IPS DF 19.7 (cell line): ENCODE measurements at regions not wholly inside any gene's neighbourhood (a gene's known extent, or its start where the extent isn't known, plus 50 kb on each side); places are given as distances from the start of the nearest gene placed in this dataset.

Source experiments
- DNase-seq: peaks from one replicate; pipeline ENCODE4 v3.0.0-alpha.2; 2013; ENCODE audit warnings: low read depth, low spot score

DNA sequence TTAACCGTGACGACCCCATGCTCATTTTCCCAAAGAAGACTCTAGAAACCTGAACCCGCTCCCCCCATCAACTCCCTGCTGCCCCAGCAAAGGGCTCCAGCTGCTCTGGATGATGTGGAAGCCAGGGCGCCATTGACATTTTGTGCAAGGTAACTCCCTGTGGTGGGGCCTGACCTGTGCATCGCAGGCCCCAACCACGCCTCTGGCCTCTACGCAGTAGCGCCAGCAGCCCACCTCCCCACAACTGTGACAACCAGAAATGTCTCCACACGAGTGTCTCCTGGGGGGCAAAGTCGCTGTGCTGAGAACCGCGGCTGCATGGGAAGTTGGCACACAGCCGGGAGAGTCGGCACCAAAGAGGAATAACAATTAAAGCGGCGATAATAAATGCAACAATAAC is 86.9 kb upstream of the PRR5 start:
- DNase-seq = no peak

DNA sequence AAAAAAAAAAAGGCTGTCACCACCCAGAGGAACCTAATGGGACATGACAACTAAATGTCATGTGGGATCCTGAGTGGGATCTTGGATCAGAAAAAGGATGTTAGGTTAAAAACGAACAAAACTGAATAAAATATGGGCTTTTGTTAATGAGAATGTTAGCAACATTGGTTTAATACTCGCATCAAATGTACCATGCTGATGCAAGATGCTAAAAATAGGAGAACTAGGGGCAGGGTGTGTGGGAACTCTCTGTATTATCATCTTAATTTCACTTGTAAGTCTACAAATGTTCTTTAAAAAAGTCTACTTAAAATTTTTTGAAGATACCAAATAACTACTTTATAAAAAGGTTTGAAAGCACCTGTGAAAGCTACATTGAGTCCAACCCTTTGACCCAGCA is 88.8 kb upstream of the PRR5 start:
- DNase-seq = no peak

DNA sequence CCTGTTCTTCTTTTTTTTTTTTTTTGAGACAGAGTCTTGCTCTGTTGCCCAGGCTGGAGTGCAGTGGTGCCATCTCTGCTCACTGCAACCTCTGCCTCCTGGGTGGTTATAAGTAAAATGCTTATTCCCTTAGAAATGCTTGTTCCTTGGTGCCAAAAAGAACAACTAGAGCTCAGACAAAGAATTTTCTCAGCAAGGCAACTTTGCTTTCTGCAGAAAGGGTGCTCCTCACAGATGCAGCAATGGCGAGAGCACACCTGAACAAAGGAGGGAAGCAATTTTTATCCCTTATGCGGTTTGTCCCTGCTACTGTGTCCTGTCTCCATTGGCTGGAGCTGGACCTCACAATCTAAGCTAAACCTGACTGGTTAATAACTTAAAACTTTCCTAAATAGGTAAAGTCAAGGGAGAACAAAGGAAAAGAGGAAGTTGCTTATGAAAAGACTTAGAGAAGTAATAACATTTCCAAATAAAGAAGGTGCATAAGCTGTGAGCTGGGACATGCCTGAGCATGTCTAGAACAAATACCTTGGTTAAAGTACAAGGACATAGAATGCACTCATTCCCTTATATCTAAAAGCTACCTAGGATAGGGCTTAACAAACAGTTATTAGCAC is 90.0 kb upstream of the PRR5 start:
- DNase-seq = no peak

DNA sequence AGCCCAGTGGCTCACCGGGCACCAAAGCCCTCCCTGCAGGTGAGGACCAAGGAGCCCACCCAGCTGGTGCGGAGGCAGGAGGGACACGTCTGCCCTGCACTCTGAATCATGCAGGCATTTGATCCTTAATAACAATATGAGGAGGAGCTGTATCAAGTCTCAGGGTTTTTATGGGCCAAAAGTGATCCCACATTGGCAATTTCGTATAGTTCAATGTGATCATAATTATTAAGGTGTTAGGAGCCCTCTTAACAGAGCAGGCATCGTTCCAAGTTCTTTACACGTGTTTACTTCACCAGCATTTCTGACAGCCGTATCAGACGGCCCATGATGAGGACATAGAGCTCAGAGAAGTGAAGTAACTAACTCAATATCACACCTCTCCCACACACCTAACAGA is 91.9 kb upstream of the PRR5 start:
- DNase-seq = no peak

DNA sequence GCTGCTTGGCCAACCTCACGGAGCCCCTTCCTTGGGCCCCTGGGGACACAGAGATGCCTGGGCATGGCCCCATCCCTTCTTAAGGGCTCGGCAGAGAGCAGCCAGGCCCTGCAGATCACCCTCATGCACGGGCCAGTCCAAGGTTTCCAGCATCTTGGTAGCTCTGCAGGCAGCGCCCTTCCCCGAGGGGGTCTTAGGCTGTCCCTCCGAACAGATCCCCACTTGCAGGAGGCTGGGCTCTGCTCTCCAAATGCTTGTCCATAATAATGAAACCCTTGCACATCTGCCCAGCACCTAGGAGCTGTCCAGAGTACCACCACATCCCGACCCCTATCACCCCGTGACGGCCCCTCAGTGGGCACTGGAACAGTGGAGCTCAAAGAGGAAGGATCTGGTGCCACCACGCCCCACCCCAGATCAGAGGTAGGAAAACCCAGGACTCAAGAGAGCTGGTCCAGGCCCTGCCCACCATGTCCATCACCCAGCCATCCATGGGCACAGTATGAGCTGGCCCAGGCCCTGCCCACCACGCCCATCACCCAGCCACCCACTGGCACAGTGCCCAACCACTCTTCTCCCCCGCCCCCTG is 92.5 kb upstream of the PRR5 start:
- no peak for DNase-seq

DNA sequence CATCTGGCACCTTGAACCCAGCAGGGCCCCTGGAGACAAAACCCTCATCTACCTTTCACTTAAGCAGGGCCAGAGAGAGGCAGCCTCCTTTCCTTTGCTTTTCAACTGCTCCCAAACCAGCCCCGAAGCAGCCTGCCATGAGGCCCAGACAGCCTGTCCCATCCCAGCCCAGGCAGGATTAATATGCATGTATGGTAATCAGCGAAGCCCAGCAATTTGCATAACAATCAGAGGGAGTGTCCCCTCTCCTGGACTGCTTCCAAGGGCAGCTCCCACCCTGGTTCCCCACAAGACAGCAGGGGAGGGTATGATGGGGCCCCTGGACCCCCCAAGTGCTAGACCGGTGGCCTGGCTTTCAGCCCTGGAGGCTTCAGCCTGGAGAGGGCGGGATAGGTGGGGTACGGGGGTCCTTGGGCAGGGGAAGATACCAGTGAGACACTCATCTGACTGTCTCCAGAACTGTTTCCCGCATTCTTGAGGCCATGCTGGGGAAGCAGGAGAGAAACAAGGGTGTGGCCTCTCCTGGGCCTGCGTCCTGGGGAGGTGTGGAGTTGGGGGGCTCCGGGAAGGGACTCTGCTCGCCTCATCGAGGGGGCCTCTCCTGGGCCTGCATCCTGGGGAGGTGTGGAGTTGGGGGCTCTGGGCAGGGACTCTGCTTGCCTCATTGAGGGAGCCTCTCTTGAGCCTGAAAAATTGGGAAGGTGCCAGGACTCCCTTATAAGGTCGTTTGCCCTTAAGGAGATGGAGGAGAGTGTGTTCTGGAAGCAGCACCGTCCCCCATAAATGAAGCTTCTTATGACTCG is 93.2 kb upstream of the PRR5 start:
- no peak for DNase-seq

DNA sequence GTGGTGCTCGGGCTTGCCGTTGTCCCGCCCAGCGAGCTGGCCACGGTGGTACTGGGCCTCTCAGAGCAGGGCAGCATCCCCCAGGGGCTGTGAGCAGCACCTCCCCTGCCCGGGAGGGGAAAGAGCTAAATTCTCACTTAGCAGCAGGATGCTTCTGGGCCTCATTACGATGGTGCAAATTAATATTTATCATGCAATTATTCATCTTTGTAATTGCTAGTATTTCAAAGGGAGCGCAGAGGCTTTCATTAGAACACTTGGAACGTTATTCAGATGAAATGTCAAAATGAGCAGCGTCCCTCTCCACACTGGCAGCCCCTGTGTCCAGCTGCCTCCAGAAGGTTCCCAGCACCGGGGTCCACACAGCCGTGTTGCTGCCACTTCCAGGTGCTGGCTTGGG is 95.9 kb upstream of the PRR5 start:
- no peak for DNase-seq

DNA sequence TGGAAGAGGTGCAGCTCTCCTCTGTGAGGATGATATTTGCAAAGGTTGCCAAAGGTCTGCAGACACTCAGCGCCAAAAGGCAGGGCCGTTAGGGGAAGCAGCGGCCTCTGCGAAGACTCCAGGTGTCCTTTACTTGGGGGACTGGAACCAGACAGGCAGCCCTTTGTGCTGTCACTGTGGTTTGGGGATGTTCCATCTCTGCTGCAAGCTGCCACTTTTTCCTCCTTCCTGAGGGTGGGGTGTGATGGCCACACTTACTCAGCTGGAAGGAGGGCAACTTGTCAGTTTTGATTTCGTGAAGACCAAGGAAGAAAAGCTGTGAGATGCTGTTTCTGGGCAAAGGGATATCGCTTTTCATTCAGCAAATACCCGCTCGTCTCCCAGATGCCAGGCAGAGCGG is 96.5 kb upstream of the PRR5 start:
- DNase-seq = no peak

DNA sequence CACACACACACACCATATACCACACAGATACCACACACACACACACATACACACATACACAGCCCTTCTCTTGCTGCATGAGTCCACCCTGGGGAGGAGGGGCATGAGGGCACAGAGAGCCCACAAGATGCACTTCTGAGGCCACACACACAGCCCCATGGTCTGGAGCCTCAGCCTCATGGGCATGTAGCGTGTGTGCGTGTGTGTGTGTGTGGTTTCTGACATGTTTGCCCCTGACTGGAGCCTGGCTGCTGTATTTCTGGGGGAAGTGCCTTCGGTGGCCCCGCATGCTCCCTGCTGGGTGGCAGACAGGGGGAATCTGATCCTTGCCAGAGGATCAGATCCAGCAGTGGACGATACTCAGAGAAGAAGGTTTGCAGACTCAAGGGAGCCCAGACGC is 97.0 kb upstream of the PRR5 start:
- DNase-seq = no peak

DNA sequence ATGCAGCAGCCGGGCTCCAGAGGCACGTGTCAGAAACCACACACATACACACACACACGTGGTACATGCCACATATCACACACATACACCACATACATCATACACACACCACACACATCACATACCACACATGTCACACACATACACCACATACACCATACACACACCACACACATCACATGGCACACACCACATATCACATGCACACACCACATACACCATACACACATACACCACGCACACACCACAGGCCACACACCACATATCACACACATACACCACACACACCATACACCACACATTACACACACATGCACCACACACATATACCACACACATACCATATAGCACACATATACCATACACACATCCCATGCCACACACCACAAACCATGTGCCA is 97.5 kb upstream of the PRR5 start:
- DNase-seq = no peak

DNA sequence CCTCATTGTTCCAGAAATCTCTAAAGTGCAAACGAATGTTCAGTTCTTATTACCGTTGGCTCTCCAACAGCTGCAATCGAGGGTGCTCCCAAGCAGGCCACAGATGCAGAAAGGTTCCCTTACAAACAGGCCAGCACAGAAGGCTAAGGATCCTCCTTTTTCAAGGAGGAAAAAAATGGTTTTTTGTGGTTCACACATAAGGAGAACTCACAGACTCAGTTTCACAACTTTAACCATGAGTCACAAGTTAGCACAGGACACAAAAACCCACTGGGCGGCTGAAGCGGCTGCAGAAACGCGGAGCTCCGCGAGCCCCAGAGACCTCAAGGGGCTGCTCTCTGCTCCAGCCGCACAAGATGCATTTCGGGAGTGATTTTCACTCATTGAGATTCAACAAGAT is 98.2 kb upstream of the PRR5 start:
- no peak for DNase-seq

DNA sequence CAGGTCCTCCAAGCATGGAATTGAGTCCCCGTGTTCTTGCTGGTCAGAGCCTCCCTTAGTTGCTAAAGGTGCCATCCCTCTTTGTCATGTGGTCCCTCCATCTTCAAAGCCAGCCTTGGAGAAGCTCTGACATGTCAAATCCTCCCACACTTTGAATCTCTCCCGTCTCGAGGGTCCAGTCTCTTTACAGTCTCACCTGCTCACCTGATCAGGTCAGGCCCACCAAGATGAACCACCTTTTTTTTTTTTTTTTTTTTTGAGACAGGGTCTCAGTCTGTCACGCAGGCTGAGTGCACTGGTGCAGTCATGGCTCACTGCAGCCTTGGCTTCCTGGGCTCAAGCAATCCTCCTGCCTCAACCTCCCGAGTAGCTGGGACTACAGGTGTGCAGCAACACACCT is 100.3 kb upstream of the PRR5 start:
- DNase-seq = no peak

DNA sequence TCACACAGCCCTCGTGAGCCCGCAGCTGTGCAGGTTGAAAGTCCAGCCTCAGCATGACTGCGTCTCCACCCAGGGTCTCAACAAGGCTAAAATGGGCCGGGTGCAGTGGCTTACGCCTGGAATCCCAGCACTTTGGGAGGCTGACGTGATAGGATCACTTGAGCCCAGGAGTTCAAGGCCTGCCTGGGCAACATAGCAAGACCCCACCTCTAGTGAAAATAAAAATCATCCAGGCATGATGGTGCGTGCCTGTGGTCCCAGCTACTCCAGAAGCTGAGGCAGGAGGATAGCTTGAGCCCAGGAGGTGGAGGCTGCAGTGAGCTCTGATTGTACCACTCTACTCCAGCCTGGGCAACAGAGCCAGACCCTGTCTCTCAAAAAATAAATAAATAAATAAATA is 100.8 kb upstream of the PRR5 start:
- no peak for DNase-seq

DNA sequence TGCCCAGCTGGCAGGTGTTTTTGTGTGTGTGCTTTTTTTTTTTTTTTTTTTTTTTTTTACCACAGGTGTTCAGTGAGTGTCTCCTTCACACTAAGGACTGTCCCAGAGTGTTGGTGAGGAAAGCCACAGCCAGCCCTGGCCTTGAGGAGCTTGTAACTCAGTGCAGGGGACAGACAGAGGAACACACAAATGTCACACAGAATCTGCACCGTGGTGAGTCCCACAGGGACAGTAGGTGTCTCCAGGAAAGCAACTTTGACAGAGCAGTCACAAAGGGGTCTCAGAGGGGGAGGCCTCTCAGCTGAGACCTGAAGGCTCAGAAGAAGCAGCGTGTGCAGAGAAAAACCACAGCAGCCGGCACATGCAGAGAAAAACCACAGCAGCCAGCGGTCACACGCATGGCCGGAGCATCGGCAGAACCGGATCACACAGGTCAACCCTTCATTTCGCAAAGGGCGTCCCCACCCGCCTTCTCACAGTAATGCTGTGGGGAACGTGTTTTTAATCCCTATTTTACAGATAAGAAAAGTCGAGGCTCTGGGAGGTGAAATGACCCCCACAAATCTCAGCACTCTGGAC is 101.7 kb upstream of the PRR5 start:
- no peak for DNase-seq

DNA sequence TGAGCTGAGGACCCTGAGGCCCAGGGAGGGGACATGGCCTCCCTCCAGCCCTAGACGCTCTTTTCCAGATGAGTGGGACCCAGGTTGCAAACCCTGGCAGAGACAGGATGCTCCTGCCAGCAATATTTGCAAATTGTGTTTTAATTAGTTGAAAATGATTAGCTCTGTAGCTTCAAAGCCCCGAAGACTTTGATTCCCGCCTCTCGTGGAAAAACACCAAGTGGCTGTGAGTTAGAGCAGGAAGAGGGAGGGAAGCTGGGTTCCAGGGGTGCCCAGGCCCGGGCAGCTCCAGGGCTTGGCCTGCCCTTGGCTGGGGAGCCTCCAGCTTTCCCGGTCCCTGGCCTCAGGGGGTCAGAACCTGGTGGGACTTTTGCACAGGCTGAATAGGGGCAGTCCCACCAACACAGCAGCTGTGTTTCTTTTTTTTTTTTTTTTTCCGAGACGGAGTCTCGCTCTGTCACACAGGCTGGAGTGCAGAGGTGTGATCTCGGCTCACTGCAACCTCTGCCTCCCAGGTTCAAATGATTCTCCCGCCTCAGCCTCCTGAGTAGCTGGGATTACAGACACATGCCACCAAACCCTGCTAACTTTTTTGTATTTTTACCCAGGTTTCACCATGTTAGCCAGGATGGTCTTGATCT is 101.6 kb upstream of the RTL6 start:
- DNase-seq = no peak

DNA sequence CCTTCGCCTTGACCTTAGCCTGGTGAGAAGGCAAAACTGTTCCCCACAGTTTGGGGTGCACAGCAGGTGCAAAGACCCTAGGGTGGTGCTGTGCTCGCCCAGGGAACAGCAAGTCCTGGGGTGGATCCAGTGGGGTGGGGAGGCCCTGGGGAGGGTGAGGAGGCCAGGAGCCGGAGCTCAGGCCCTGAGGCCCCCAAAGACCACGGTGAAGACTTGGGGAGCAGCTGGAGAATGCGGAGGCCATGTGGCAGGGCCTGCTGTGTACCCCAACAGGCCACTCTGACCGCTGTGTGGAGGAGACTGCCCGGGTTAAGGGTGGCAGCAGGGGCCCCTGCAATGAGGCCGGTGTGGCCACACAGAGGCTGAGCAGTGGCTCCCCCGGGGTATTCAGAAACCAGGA is 101.1 kb upstream of the RTL6 start:
- DNase-seq = no peak

DNA sequence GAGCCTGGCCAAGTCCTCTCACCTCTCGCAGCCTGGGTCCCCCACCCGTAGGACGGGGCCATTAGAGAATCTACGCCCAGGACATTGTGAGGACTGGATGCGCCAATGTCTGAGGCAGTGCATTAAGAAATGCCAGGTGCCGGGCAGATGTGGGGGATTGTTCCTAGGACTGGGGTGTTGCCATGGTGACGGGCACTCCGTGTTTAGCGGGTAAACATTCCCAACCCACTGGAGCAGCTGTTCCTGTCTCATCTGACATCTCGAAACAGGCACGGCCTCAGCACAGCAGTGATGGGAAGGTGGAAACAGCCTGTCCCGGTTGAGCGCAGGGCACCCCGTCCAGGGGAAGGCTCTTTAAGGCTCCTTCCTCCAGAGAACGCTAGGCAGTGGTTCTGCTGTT is 99.6 kb upstream of the RTL6 start:
- no peak for DNase-seq

DNA sequence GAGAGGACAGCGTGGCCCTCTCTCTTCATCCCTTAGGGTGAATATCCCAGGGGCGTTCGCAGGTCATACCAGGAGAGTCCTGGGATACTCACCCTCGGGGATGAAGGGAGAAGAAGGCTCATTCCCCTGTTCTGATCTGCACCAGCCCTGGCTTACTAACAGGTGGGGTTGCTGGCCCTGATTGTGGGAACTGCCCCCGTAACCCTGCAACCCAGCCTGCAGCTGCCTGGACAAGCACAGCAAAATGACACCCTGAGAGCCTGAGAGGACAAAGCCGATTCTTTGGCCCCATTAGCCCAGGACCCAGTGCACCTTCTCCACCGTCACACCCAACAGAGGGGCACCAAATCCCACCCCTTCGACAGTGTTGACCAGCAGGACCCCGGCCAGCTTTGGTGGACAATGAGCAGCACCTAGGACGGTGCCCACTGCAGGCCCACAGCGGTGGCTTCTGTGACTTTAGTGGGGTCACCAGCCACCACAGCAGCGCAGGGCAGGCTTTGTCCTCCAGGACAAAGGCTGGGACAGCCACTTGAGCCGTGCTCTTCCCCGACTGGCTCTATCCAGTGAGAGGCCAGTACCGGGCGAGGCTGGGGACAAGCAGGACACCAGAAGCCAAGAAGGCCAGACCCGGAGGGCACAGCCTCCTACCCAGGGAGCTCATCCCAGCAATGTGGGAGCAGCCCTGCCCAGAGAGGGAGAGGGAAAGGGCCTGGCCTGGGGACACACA is 98.5 kb upstream of the RTL6 start:
- no peak for DNase-seq

DNA sequence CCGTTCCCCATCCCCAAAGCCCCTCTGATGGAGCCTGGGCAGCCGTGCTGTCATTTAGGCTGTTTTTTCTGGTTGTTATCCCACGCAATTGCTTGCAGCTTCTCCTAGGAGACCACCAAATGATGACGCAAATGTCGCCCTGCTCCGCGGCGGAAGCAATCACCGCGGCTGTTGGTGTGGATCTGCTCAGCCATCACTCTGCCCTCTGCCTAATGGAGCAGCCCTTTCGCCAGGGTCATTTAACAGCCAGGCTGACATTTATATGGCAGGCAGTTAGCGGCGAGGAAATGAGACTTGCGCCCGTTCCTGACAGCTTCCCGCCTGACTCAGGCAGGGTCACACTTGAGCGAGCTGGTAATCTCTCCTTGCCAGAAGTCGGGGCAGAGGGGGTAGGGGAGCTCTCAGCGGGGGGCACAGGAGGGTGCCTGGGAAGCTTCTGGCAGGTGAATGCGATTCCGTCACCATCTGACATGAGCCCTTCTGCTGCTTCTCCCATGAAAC is 97.9 kb upstream of the RTL6 start:
- no peak for DNase-seq

DNA sequence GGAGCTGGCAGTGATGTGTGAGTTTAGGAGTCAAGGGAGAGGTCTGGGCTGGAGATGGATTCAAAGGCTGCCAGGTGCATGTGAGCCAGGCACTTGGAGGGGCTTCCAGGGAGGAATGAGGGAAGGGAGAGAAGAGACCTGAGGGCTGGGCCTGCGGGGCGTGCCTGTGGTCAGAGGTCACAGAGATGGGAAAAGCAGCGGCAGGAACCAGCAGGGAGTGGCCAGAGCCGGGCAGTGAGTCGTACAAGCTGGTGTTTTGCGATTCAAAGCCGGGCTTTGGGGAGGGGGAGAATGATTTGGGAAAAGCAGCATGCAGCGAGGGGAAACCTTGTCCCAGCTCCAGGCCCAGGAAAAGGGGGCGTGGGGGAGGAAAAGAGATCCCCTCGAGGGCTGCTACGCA is 96.9 kb upstream of the RTL6 start:
- no peak for DNase-seq

DNA sequence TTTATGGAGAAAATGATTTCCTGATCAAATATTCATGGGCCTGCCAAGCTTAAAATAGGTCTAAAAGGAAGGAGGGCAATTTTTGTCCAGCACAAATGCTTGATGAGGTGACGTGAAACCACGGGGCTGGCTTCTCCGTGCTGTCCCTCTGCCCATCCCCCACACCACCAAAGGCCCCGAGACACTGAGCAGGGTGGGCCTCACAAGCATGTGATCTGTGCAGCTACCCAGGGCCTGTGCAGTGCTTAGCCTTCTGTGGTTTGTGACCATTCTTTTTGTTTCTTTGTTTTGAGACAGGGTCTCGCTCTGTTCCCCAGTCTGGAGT is 94.8 kb upstream of the RTL6 start:
- no peak for DNase-seq
